SK-N-SH (cell line): ENCODE measurements at regions not wholly inside any gene's neighbourhood (a gene's known extent, or its start where the extent isn't known, plus 50 kb on each side); places are given as distances from the start of the nearest gene placed in this dataset.

Experiments used
- CTCF ChIA-PET: fragments of 300-600, 350-600 bp; formaldehyde crosslinking; extraction: SDS; loops from one replicate; lab custom pipeline; 2021; lab: Yijun Ruan, JAX
- POLR2A ChIA-PET: fragments of 350-600 bp; sonication (Branson Sonifier 250); formaldehyde crosslinking; extraction: SDS; loops from one replicate; lab custom pipeline; 2020; ENCODE audit warnings: antibody characterized with exemption, inconsistent platforms; lab: Yijun Ruan, JAX
- DNase-seq: peaks from one replicate; pipeline ENCODE4 v3.0.0; 2012
- H2AFZ ChIP-seq: fragments of 200-600 bp; sonication (generic); 2 replicates; pipeline ENCODE4 v1.8.1; 2016; ENCODE audit warnings: antibody characterized with exemption, mild to moderate bottlenecking, low read depth
- H3F3A ChIP-seq: fragments of 200-600 bp; sonication (generic); replicated peaks from 2 replicates; pipeline ENCODE3; 2016; ENCODE audit warnings: antibody characterized with exemption, mild to moderate bottlenecking; ENCODE audit not compliant: insufficient read depth
- H3K27ac ChIP-seq, 2 experiments: fragments of 200-500 bp in 1 of 2; fragments of 200-600 bp in 1 of 2; sonication (Bioruptor generic) in 1 of 2; sonication (generic), shearing (Covaris generic) in 1 of 2; 2 replicates each; pipeline versions ENCODE4 v1.5.1 to v1.6.1; 2014 to 2016; ENCODE audit warnings: low read depth in 2 of 2, inconsistent platforms in 1 of 2, low read length in 1 of 2, mild to moderate bottlenecking in 1 of 2, mixed read lengths in 1 of 2
- H3K27me3 ChIP-seq: fragments of 200-600 bp; sonication (generic), shearing (Covaris generic); 2 replicates; pipeline ENCODE4 v1.6.1; 2016; ENCODE audit warnings: mixed run types; ENCODE audit not compliant: insufficient read depth
- H3K36me3 ChIP-seq, 2 experiments: fragments of 200-500 bp in 1 of 2; fragments of 200-600 bp in 1 of 2; sonication (Bioruptor generic) in 1 of 2; sonication (generic) in 1 of 2; replicated peaks in 1 of 2; 2 replicates each; pipeline versions ENCODE3 to v1.5.1; 2014 to 2016; ENCODE audit warnings: low read length in 1 of 2, mild to moderate bottlenecking in 1 of 2; ENCODE audit not compliant: insufficient read depth in 2 of 2, control insufficient read depth in 1 of 2
- H3K4me1 ChIP-seq, 2 experiments: fragments of 200-500 bp in 1 of 2; fragments of 200-600 bp in 1 of 2; sonication (Bioruptor generic) in 1 of 2; sonication (generic), shearing (Covaris generic) in 1 of 2; 2 replicates each; pipeline versions ENCODE4 v1.5.1 to v1.6.1; 2014 to 2016; ENCODE audit warnings: low read depth in 1 of 2, low read length in 1 of 2, mixed run types in 1 of 2; ENCODE audit not compliant: insufficient read depth in 2 of 2, control insufficient read depth in 1 of 2
- H3K4me2 ChIP-seq: fragments of 200-600 bp; sonication (generic), shearing (Covaris generic); 2 replicates; pipeline ENCODE4 v1.6.1; 2017; ENCODE audit warnings: mixed run types
- H3K4me3 ChIP-seq, 2 experiments: fragments of 200-500 bp in 1 of 2; fragments of 200-600 bp in 1 of 2; sonication (Bioruptor generic) in 1 of 2; sonication (generic), shearing (Covaris generic) in 1 of 2; 2 replicates each; pipeline versions ENCODE4 v1.5.1 to v1.8.1; 2014 to 2016; ENCODE audit warnings: low read depth in 2 of 2, inconsistent platforms in 1 of 2, low read length in 1 of 2, mild to moderate bottlenecking in 1 of 2, mixed read lengths in 1 of 2, moderate library complexity in 1 of 2
- H3K79me2 ChIP-seq: fragments of 200-600 bp; sonication (generic); 2 replicates; pipeline ENCODE4 v1.8.1; 2017; ENCODE audit warnings: mild to moderate bottlenecking; ENCODE audit not compliant: insufficient read depth
- H3K9ac ChIP-seq: fragments of 200-600 bp; sonication (generic); 2 replicates; pipeline ENCODE4 v1.6.1; 2017; ENCODE audit warnings: mixed run types
- H3K9me2 ChIP-seq: fragments of 200-600 bp; sonication (generic); 2 replicates; pipeline ENCODE4 v1.6.1; 2017; ENCODE audit warnings: mixed run types
- H3K9me3 ChIP-seq: fragments of 200-600 bp; sonication (generic); 2 replicates; pipeline ENCODE4 v1.6.1; 2017; ENCODE audit warnings: mixed run types, mild to moderate bottlenecking, moderate library complexity
- H4K20me1 ChIP-seq: fragments of 200-600 bp; sonication (generic); 2 replicates; pipeline ENCODE4 v1.6.1; 2017; ENCODE audit warnings: mild to moderate bottlenecking, mixed run types; ENCODE audit not compliant: insufficient read depth
- CHD2 ChIP-seq: fragments of 150-350 bp; IDR thresholded peaks from 2 replicates; pipeline ENCODE4 v1.6.1; 2018; ENCODE audit warnings: low read length; ENCODE audit not compliant: partially characterized antibody
- CTCF ChIP-seq: fragments of 200-600 bp; sonication (generic); IDR thresholded peaks from 2 replicates; pipeline ENCODE4 v1.6.1; 2017; ENCODE audit warnings: antibody characterized with exemption, mild to moderate bottlenecking, moderate library complexity
- EZH2phosphoT487 ChIP-seq: fragments of 200-600 bp; sonication (generic); IDR thresholded peaks from 2 replicates; pipeline ENCODE4 v1.6.1; 2017; ENCODE audit warnings: low read depth, mixed run types, mild to moderate bottlenecking, antibody characterized with exemption, moderate library complexity, borderline replicate concordance
- FOXM1 ChIP-seq: IDR thresholded peaks from 2 replicates; pipeline ENCODE4 v1.4.0; 2012; ENCODE audit warnings: low read depth, mild to moderate bottlenecking
- JUND ChIP-seq: IDR thresholded peaks from 2 replicates; pipeline ENCODE4 v1.4.0; 2012
- MAX ChIP-seq: IDR thresholded peaks from 2 replicates; pipeline ENCODE4 v1.4.0; 2012; ENCODE audit warnings: low read depth
- NFIC ChIP-seq: IDR thresholded peaks from 2 replicates; pipeline ENCODE4 v1.4.0; 2012; ENCODE audit warnings: borderline replicate concordance
- RAD21 ChIP-seq: IDR thresholded peaks from 2 replicates; pipeline ENCODE4 v1.6.1; 2012; ENCODE audit warnings: mild to moderate bottlenecking, low read length
- RFX5 ChIP-seq: IDR thresholded peaks from 2 replicates; pipeline ENCODE4 v1.6.1; 2012; ENCODE audit warnings: mild to moderate bottlenecking, improper control_type of control experiment, low read length
- RXRA ChIP-seq: IDR thresholded peaks from 2 replicates; pipeline ENCODE4 v1.4.0; 2012; ENCODE audit warnings: low read depth, mild to moderate bottlenecking, borderline replicate concordance
- SIN3A ChIP-seq: IDR thresholded peaks from 2 replicates; pipeline ENCODE4 v1.6.1; 2012; ENCODE audit warnings: low read depth, mild to moderate bottlenecking, low read length, moderate library complexity, borderline replicate concordance
- SMC3 ChIP-seq: IDR thresholded peaks from 2 replicates; pipeline ENCODE4 v1.6.1; 2012; ENCODE audit warnings: low read depth, low read length, improper control_type of control experiment
- TCF12 ChIP-seq: IDR thresholded peaks from 2 replicates; pipeline ENCODE4 v1.4.0; 2012
- USF1 ChIP-seq: IDR thresholded peaks from 2 replicates; pipeline ENCODE4 v1.4.0; 2012; ENCODE audit warnings: low read depth, borderline replicate concordance
- USF2 ChIP-seq: fragments of 150-350 bp; IDR thresholded peaks from 2 replicates; pipeline ENCODE4 v1.6.1; 2017; ENCODE audit warnings: antibody characterized with exemption, low read length, low read depth, borderline replicate concordance
- WGBS: methylation state at CpG from one replicate; pipeline ENCODE4 v1.1.6; 2017; ENCODE audit warnings: low lambda C conversion rate; 5-methylcytosine and 5-hydroxymethylcytosine counted together

GRCh38 chr13:80757694-80758093 lies 416.8 kb upstream of the SPRY2 start:
- Histone ChIP-seq H3K27ac (no peak overlapping the region), H3K79me2 (no peaks in the 10 kb centered on the region), H3K9me3 (no peaks in the 10 kb centered on the region), H3K36me3 (no peaks in the 10 kb centered on the region), H3K9ac (no peak overlapping the region), H4K20me1 (no peaks in the 10 kb centered on the region), H3K9me2 (no peaks in the 10 kb centered on the region), H3K4me3 (no peak overlapping the region), H3K27me3 (no peaks in the 10 kb centered on the region), H3K4me1 (no peaks in the 10 kb centered on the region; a peak in 1 of 4 replicates), H2AFZ (no peak overlapping the region), H3K4me2 (no peak overlapping the region), H3F3A (no peaks in the 10 kb centered on the region)
- ChIA-PET CTCF (no interaction called here), POLR2A (no interaction called here)
- TF ChIP-seq TCF12, result no peak
- no peak for TF ChIP-seq CTCF
- TF ChIP-seq RXRA, result no peak
- no peak for TF ChIP-seq EZH2phosphoT487
- TF ChIP-seq FOXM1, result no peak
- TF ChIP-seq MAX, result no peak
- no peak for TF ChIP-seq JUND
- TF ChIP-seq SIN3A, result no peak
- TF ChIP-seq RFX5, result no peak
- no peak for TF ChIP-seq USF1
- no peak for TF ChIP-seq SMC3
- TF ChIP-seq NFIC, result no peak
- DNase-seq, result no peak

GRCh38 chr13:80755910-80756309 lies 415.0 kb upstream of the SPRY2 start:
- CTCF ChIA-PET, result no interaction called here
- no peak for DNase-seq
- POLR2A ChIA-PET, result no interaction called here

More at GRCh38 chr13:80755910-80756309, 415.0 kb upstream of the SPRY2 start:
- no peaks in the 10 kb centered on the region for H3K36me3 ChIP-seq
- no peaks in the 10 kb centered on the region; a peak in 1 of 4 replicates for H3K4me1 ChIP-seq
- no peaks in the 10 kb centered on the region for H3K79me2 ChIP-seq
- no peaks in the 10 kb centered on the region for H3K9me3 ChIP-seq
- H2AFZ ChIP-seq, result no peak overlapping the region
- H3K9ac ChIP-seq, result no peak overlapping the region
- no peaks in the 10 kb centered on the region for H3K27me3 ChIP-seq
- 85% methylated on average over 1 of the region's 1 CpG for WGBS
- no peaks in the 10 kb centered on the region for H3F3A ChIP-seq
- no peak overlapping the region for H3K4me2 ChIP-seq
- H3K27ac ChIP-seq, result no peak overlapping the region; a peak in 1 of 4 replicates
- no peaks in the 10 kb centered on the region for H4K20me1 ChIP-seq
- no peaks in the 10 kb centered on the region for H3K9me2 ChIP-seq
- H3K4me3 ChIP-seq, result no peak overlapping the region
- TF ChIP-seq FOXM1 (no peak), RAD21 (no peak), RXRA (no peak), USF2 (no peak), CHD2 (no peak)
